Left ventricle myocardium inferior (tissue), 1 donor: ENCODE measurements at regions not wholly inside any gene's neighbourhood (a gene's known extent, or its start where the extent isn't known, plus 50 kb on each side); places are given as distances from the start of the nearest gene placed in this dataset.

ENCODE experiments used
- DNase-seq: peaks from one replicate; pipeline ENCODE4 v3.0.0-alpha.2; 2020
- H3K27ac ChIP-seq: fragments of 200-600 bp; replicated peaks from 2 replicates; pipeline ENCODE4 v1.8.0; 2021
- H3K27me3 ChIP-seq: fragments of 200-600 bp; 2 replicates; pipeline ENCODE4 v1.8.0; 2021; ENCODE audit warnings: low read depth
- H3K36me3 ChIP-seq: fragments of 200-600 bp; 2 replicates; pipeline ENCODE4 v1.8.0; 2021
- H3K4me1 ChIP-seq: fragments of 200-600 bp; 2 replicates; pipeline ENCODE4 v1.8.0; 2021
- H3K4me3 ChIP-seq: fragments of 200-600 bp; 2 replicates; pipeline ENCODE4 v1.8.0; 2021; ENCODE audit warnings: mild to moderate bottlenecking, moderate library complexity
- H3K9me3 ChIP-seq: fragments of 200-600 bp; replicated peaks from 2 replicates; pipeline ENCODE4 v1.8.0; 2021
- intact Hi-C: fragments of 100-400 bp; cut with micrococcal nuclease; formaldehyde crosslinking; loops from one replicate; pipeline ENCODE4 v1.11.0; 2022
- TF ChIP-seq, protein P1 (sequence below): fragments of 200-600 bp; IDR thresholded peaks from 2 replicates; pipeline ENCODE4 v1.8.0; 2021; ENCODE audit warnings: antibody characterized with exemption, mild to moderate bottlenecking, borderline replicate concordance
- donor health status: DM: no; HTN: yes; CAD: no; lungs with severe emphysema.

DNA sequence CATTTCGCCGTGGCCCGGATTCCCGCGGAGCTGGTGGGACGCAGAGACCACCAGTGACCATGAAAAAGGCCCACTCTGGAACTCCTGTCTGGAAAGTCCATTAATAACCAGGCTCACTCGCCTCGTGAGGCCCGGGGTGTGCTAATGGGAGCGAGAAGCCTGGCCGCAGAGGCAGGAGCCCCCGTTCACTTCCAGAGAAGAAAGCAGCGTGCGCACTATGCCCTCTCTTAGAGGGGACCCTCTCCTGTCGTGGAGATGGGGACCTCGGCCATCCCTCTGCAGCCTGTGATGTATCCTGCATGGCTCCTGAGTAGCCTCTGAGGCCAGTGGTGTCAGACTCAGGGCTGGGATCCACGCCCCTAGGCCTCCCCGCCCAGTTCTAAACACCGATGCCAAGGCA is 134.1 kb upstream of the VRK1 start:
- Histone ChIP-seq H3K9me3 (no peaks in the 10 kb centered on the region), H3K27me3 (peaks cover 81% of the 10 kb centered on the region), H3K4me3 (no peak overlapping the region), H3K4me1 (no peaks in the 10 kb centered on the region), H3K27ac (no peak overlapping the region), H3K36me3 (no peaks in the 10 kb centered on the region)
- intact Hi-C loops, result no loop called here
- DNase-seq, result no peak
- TF ChIP-seq, protein P1, sequence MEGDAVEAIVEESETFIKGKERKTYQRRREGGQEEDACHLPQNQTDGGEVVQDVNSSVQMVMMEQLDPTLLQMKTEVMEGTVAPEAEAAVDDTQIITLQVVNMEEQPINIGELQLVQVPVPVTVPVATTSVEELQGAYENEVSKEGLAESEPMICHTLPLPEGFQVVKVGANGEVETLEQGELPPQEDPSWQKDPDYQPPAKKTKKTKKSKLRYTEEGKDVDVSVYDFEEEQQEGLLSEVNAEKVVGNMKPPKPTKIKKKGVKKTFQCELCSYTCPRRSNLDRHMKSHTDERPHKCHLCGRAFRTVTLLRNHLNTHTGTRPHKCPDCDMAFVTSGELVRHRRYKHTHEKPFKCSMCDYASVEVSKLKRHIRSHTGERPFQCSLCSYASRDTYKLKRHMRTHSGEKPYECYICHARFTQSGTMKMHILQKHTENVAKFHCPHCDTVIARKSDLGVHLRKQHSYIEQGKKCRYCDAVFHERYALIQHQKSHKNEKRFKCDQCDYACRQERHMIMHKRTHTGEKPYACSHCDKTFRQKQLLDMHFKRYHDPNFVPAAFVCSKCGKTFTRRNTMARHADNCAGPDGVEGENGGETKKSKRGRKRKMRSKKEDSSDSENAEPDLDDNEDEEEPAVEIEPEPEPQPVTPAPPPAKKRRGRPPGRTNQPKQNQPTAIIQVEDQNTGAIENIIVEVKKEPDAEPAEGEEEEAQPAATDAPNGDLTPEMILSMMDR, result no peak

DNA sequence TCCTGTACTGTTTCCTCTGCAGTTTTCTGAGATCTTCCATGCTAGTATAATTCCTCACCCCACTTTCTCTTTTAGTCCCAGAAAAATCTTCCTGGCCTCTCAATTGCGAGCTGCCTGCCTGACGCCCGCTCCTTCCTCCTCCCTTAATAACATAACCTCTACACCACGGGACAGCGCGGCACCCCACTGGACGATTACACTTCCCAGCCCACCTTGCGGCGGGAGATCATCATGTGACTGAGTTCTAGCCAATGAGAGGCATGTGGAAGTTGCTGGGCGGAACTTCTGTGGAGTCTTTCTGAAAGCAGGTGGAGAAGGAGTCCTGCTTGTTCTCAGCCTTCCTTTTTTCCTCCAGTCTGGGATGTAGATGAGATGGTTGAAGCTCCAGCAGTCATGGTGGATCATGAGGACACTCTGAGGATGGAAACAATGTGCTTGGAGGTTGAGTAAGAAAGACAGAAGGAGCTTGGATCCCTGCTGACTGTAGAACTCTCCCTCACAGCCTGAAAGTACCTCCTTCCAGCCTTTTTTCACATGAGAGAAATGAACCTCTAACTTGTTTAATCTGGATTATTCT is 133.6 kb upstream of the VRK1 start:
- intact Hi-C loops, result no loop called here
- Histone ChIP-seq H3K4me1 (no peaks in the 10 kb centered on the region), H3K27ac (no peak overlapping the region), H3K27me3 (peaks cover 81% of the 10 kb centered on the region), H3K4me3 (no peak overlapping the region), H3K36me3 (no peaks in the 10 kb centered on the region), H3K9me3 (no peaks in the 10 kb centered on the region)
- TF ChIP-seq, protein P1, result no peak
- DNase-seq, result no peak

DNA sequence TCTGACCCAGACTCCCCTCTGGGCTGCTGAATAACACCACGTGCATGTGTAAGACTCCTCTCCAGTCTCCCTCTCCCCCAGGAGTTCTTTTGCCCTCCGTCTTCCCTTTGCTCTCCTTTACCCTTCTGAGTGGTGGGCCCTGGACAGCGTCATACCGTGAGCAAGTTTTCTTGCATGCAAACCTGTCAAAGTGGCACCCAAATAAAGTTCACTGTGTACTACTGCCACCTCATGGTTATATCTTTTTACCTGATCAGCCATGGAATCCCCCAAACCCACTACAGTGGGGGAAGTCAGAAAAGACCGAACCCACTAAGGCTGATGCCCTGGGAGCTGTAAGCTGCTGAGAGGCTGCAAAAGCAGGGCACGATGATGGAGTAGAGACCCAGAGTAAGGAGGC is 131.1 kb upstream of the VRK1 start:
- H3K27me3 ChIP-seq, result peaks cover 80% of the 10 kb centered on the region
- H3K36me3 ChIP-seq, result no peaks in the 10 kb centered on the region
- no peaks in the 10 kb centered on the region for H3K9me3 ChIP-seq
- intact Hi-C loops, result no loop called here
- H3K4me1 ChIP-seq, result no peaks in the 10 kb centered on the region
- no peak overlapping the region for H3K4me3 ChIP-seq
- no peak overlapping the region for H3K27ac ChIP-seq
- TF ChIP-seq, protein P1, result no peak
- DNase-seq, result no peak

DNA sequence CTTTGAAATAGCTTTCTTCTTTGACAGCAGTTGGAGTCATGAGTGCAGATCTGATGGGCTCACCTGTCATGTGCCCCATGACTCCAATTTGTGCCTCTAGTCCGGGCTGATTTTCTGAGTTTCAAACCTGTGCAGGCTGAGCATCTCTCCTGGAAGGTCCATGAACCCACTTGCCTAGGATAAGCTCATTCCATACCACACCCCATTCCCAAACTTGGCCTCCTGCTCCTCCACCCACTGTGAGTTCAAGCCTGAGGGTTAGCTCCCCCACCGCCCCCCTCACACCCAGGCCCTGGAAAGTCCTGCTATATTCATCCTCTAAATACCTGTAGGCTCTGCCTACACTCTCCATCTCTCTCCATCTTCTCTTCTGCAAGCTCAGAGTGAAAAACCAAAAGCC is 126.8 kb upstream of the VRK1 start:
- Histone ChIP-seq H3K4me1 (no peaks in the 10 kb centered on the region), H3K4me3 (no peak overlapping the region), H3K27ac (no peak overlapping the region), H3K27me3 (peaks cover 84% of the 10 kb centered on the region), H3K36me3 (no peaks in the 10 kb centered on the region), H3K9me3 (no peaks in the 10 kb centered on the region)
- TF ChIP-seq, protein P1, result no peak
- intact Hi-C loops, result no loop called here
- DNase-seq, result no peak

DNA sequence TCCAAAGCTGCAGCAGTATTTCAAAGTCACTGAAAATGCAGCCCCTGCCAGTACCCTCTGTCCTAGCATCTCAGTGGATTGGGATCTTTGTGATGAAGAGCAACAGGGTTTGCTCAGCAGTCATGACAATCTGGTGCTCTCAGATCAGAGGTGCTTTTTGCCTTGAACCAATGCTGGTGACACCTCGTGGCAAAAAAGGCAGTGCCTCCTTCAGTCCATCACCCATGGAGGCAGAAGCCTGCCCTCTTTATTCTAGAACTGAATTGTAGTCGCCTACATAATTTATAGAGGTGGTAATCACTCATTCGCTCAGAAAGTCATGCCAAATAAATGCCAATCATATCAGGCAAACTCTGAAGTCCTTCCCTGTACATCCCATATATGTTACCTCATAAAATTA is 126.0 kb upstream of the VRK1 start:
- no peak overlapping the region for H3K27ac ChIP-seq
- H3K4me1 ChIP-seq, result no peaks in the 10 kb centered on the region
- no peaks in the 10 kb centered on the region for H3K9me3 ChIP-seq
- no peak for DNase-seq
- H3K36me3 ChIP-seq, result no peaks in the 10 kb centered on the region
- no peak overlapping the region for H3K4me3 ChIP-seq
- TF ChIP-seq, protein P1, result no peak
- peaks cover 83% of the 10 kb centered on the region for H3K27me3 ChIP-seq
- intact Hi-C loops, result no loop called here
